ENCODE measurements at regions not wholly inside any gene's neighbourhood (a gene's known extent, or its start where the extent isn't known, plus 50 kb on each side); places are given as distances from the start of the nearest gene placed in this dataset.

DNA sequence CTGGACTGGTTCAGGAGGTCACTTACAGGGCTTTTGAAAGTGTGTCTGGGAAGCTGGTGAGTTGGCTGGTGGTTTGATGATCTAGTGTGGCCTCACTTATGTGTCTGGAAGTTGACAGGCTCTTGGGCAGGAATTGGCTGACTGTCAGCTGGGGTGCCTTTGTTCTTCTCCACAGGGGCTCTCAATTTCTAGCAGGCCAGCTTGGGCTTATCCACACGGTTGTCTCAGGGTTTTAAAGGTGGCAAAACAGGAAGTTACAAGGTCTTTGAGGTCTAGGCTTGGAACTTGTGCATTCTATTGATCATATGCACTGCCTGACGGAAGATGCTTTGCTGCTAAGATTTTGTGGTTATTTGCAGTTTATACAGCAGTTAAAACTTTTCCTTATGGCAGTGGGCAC is 52.0 kb upstream of the CELF4 start:
- peak; percentile 9 for DNase-seq
